ENCODE measurements at regions not wholly inside any gene's neighbourhood (a gene's known extent, or its start where the extent isn't known, plus 50 kb on each side); places are given as distances from the start of the nearest gene placed in this dataset.

- dilution Hi-C loops (cut with MboI; ENCODE audit: extremely low pct_ligation_motif_present, low sequenced_read_pairs) = no loop called here
- H3K9me1 ChIP-seq (ENCODE audit: control insufficient read depth, extremely low read depth, insufficient read depth, low read length) = no peaks in the 10 kb centered on the region
- no peaks in the 10 kb centered on the region for H3K36me3 ChIP-seq (ENCODE audit: control insufficient read depth in 2 of 2, extremely low read depth in 1 of 2, insufficient read depth in 2 of 2, low read length in 2 of 2)
- no peaks in the 10 kb centered on the region for H3K9me3 ChIP-seq (ENCODE audit: control insufficient read depth, low read depth, low read length)
- no peak overlapping the region for H3K4me3 ChIP-seq (ENCODE audit: control insufficient read depth in 2 of 3, extremely low read depth in 1 of 3, insufficient read depth in 2 of 3, low read depth in 1 of 3, low read length in 3 of 3)
- no peaks in the 10 kb centered on the region for H3K79me2 ChIP-seq (ENCODE audit: control insufficient read depth, insufficient read depth, low read length)
- H3K4me1 ChIP-seq (ENCODE audit: control insufficient read depth, extremely low read depth, insufficient read depth, low read length) = peaks cover 18% of the 10 kb centered on the region
- no peak overlapping the region for H2AFZ ChIP-seq (ENCODE audit: control insufficient read depth, low read length)
- H4K20me1 ChIP-seq (ENCODE audit: control insufficient read depth, extremely low read depth, insufficient read depth, low read length) = no peaks in the 10 kb centered on the region
- TF ChIP-seq EZH2 (IDR thresholded peaks at IDR 0.05; ENCODE audit: low read length) (no peak), CTCF (optimal IDR thresholded peaks at IDR 0.05 in 1 of 3, IDR thresholded peaks at IDR 0.05 in 1 of 3, conservative IDR thresholded peaks at IDR 0.05 in 1 of 3; ENCODE audit: extremely low read depth in 1 of 3, insufficient read depth in 2 of 3, low read length in 3 of 3) (no peak)
- no peak for FAIRE-seq
- no peak overlapping the region for H3K9ac ChIP-seq (ENCODE audit: control insufficient read depth, extremely low read depth, insufficient read depth, low read length)
- H3K27me3 ChIP-seq (ENCODE audit: control insufficient read depth, extremely low read depth, insufficient read depth, low read length) = no peaks in the 10 kb centered on the region
- H3K4me2 ChIP-seq (ENCODE audit: control insufficient read depth, extremely low read depth, insufficient read depth, low read depth, low read length) = no peak overlapping the region
- DNase-seq (ENCODE audit: low read depth, low spot score) = no peak
- H3K27ac ChIP-seq (ENCODE audit: control insufficient read depth, insufficient read depth, low read length) = no peak overlapping the region
These were observed 377.2 kb upstream of the LRATD1 start for GRCh38 chr2:14255135-14255820.

GRCh38 chr2:14256890-14257289, 375.6 kb upstream of the LRATD1 start:
- FAIRE-seq = peak; percentile 74
- Histone ChIP-seq H3K4me2 (ENCODE audit: control insufficient read depth, extremely low read depth, insufficient read depth, low read depth, low read length) (peak overlapping the region; percentile 44), H3K27me3 (ENCODE audit: control insufficient read depth, extremely low read depth, insufficient read depth, low read length) (no peaks in the 10 kb centered on the region), H3K4me3 (ENCODE audit: control insufficient read depth in 2 of 3, extremely low read depth in 1 of 3, insufficient read depth in 2 of 3, low read depth in 1 of 3, low read length in 3 of 3) (no peak overlapping the region), H3K9me1 (ENCODE audit: control insufficient read depth, extremely low read depth, insufficient read depth, low read length) (no peaks in the 10 kb centered on the region), H3K27ac (ENCODE audit: control insufficient read depth, insufficient read depth, low read length) (peak overlapping the region; percentile 42), H3K4me1 (ENCODE audit: control insufficient read depth, extremely low read depth, insufficient read depth, low read length) (peaks cover 18% of the 10 kb centered on the region), H3K36me3 (ENCODE audit: control insufficient read depth in 2 of 2, extremely low read depth in 1 of 2, insufficient read depth in 2 of 2, low read length in 2 of 2) (no peaks in the 10 kb centered on the region), H3K9ac (ENCODE audit: control insufficient read depth, extremely low read depth, insufficient read depth, low read length) (no peak overlapping the region), H3K79me2 (ENCODE audit: control insufficient read depth, insufficient read depth, low read length) (no peaks in the 10 kb centered on the region), H3K9me3 (ENCODE audit: control insufficient read depth, low read depth, low read length) (no peaks in the 10 kb centered on the region), H4K20me1 (ENCODE audit: control insufficient read depth, extremely low read depth, insufficient read depth, low read length) (no peaks in the 10 kb centered on the region), H2AFZ (ENCODE audit: control insufficient read depth, low read length) (peak overlapping the region; percentile 61)
- peak; percentile 38 for DNase-seq (ENCODE audit: low read depth, low spot score)
- dilution Hi-C loops (cut with MboI; ENCODE audit: extremely low pct_ligation_motif_present, low sequenced_read_pairs) = no loop called here
- no peak for TF ChIP-seq EZH2 (IDR thresholded peaks at IDR 0.05; ENCODE audit: low read length)
- TF ChIP-seq CTCF (optimal IDR thresholded peaks at IDR 0.05 in 1 of 3, IDR thresholded peaks at IDR 0.05 in 1 of 3, conservative IDR thresholded peaks at IDR 0.05 in 1 of 3; ENCODE audit: extremely low read depth in 1 of 3, insufficient read depth in 2 of 3, low read length in 3 of 3) = no peak
